T-cell (primary cell): ENCODE measurements at regions not wholly inside any gene's neighbourhood (a gene's known extent, or its start where the extent isn't known, plus 50 kb on each side); places are given as distances from the start of the nearest gene placed in this dataset.

Source experiments
- ATAC-seq, 4 experiments: fragments of 200-7000 bp in 3 of 4; fragments of 150-1000 bp in 1 of 4; cut with Tn5 transposase; replicated peaks in 1 of 4; 1 replicate in 3 of 4; 2 replicates in 1 of 4; pipeline ENCODE4 v1.10.0; 2021; ENCODE audit warnings: moderate library complexity in 3 of 4, mild to moderate bottlenecking in 2 of 4, moderate number of reproducible peaks in 1 of 4
- CTCF ChIA-PET, 2 donors: fragments of 300-600 bp; sonication (Branson Sonifier 250); formaldehyde crosslinking; loops; one replicate each; lab custom pipeline; 2022; ENCODE audit warnings: antibody characterized with exemption in 2 of 2; lab: Charles Lee
- POLR2A ChIA-PET, 2 donors: fragments of 300-600 bp; sonication (Branson Sonifier 250); formaldehyde crosslinking; loops; one replicate each; lab custom pipeline; 2022; ENCODE audit warnings: antibody characterized with exemption in 2 of 2; lab: Charles Lee
- DNase-seq, 35 experiments: peaks; one replicate each; pipeline versions ENCODE4 v3.0.0 to v3.0.0-alpha.2; 2013 to 2023
- H3K27ac ChIP-seq: one replicate; pipeline ENCODE4 v1.5.1; 2013; ENCODE audit warnings: low read length
- H3K27me3 ChIP-seq, 2 experiments: replicated peaks in 1 of 2; 1 replicate in 1 of 2; 2 replicates in 1 of 2; pipeline versions ENCODE4 v1.6.1 to v1.7.0; 2013; ENCODE audit warnings: low read length in 1 of 2, mixed read lengths in 1 of 2; ENCODE audit not compliant: control insufficient read depth in 2 of 2, insufficient read depth in 2 of 2; ENCODE audit errors: extremely low read depth in 1 of 2
- H3K36me3 ChIP-seq, 2 donors: 1 replicate in 1 of 2; 2 replicates in 1 of 2; pipeline versions ENCODE4 v1.6.1 to v1.7.0; 2013; ENCODE audit warnings: low read length in 1 of 2; ENCODE audit not compliant: control insufficient read depth in 2 of 2, insufficient read depth in 1 of 2; ENCODE audit errors: extremely low read depth in 1 of 2
- H3K4me1 ChIP-seq, 2 experiments: 1 replicate in 1 of 2; 2 replicates in 1 of 2; pipeline versions ENCODE4 v1.6.1 to v1.7.0; 2013; ENCODE audit warnings: low read length in 2 of 2, mixed read lengths in 1 of 2; ENCODE audit not compliant: insufficient read depth in 2 of 2, control insufficient read depth in 1 of 2; ENCODE audit errors: extremely low read depth in 1 of 2
- H3K4me3 ChIP-seq, 2 donors: 1 replicate in 1 of 2; 2 replicates in 1 of 2; pipeline versions ENCODE4 v1.5.1 to v1.7.0; 2013; ENCODE audit warnings: mild to moderate bottlenecking in 2 of 2, low read length in 1 of 2, moderate library complexity in 1 of 2; ENCODE audit not compliant: control insufficient read depth in 1 of 2; ENCODE audit errors: extremely low read depth in 1 of 2
- H3K9me3 ChIP-seq: 2 replicates; pipeline ENCODE4 v1.7.0; 2013
- H3K27ac Mint-ChIP-seq, 2 donors: one replicate each; pipeline ENCODE4 v1.8.0; 2020 to 2021; ENCODE audit warnings: mild to moderate bottlenecking in 2 of 2, mixed read lengths in 2 of 2
- H3K27me3 Mint-ChIP-seq, 2 donors: one replicate each; pipeline ENCODE4 v1.8.0; 2021 to 2022; ENCODE audit warnings: mixed read lengths in 2 of 2
- H3K36me3 Mint-ChIP-seq: one replicate; pipeline ENCODE4 v1.8.0; 2021; ENCODE audit warnings: mixed read lengths
- H3K4me1 Mint-ChIP-seq, 3 donors: one replicate each; pipeline ENCODE4 v1.8.0; 2020 to 2022; ENCODE audit warnings: mixed read lengths in 3 of 3, mild to moderate bottlenecking in 1 of 3
- H3K4me3 Mint-ChIP-seq, 3 donors: one replicate each; pipeline ENCODE4 v1.8.0; 2020 to 2022; ENCODE audit warnings: mild to moderate bottlenecking in 3 of 3, mixed read lengths in 3 of 3, moderate library complexity in 3 of 3
- H3K9me3 Mint-ChIP-seq, 3 donors: one replicate each; pipeline ENCODE4 v1.8.0; 2020 to 2022; ENCODE audit warnings: mixed read lengths in 3 of 3
- WGBS: methylation state at CpG from one replicate; pipeline ENCODE4 v1.1.5; 2013; ENCODE audit warnings: missing lambda C conversion rate; ENCODE audit not compliant: insufficient coverage; 5-methylcytosine and 5-hydroxymethylcytosine counted together

GRCh38 chr5:165277661-165278060 is 1772.2 kb downstream of the MAT2B start:
- no peak overlapping the region for H3K27ac ChIP-seq
- H3K4me3 ChIP-seq, result no peak overlapping the region
- H3K4me3 Mint-ChIP-seq, result no peak overlapping the region
- H3K9me3 Mint-ChIP-seq, result peaks cover 4 to 12% (median 5%) of the 10 kb centered on the region in 3 donors
- H3K36me3 ChIP-seq, result no peaks in the 10 kb centered on the region
- no peaks in the 10 kb centered on the region for H3K36me3 Mint-ChIP-seq
- no peaks in the 10 kb centered on the region for H3K4me1 Mint-ChIP-seq
- no peaks in the 10 kb centered on the region for H3K4me1 ChIP-seq
- POLR2A ChIA-PET, result interaction anchor here in 1 of 2 donors (0.7 kb wide), 1 partner anchor 1614 kb away, joined by 3 read pairs; no protein-coding TSS in a partner anchor
- no peaks in the 10 kb centered on the region for H3K9me3 ChIP-seq
- no peak for ATAC-seq
- no CpG with 5 or more reads among the region's 1 CpG for WGBS
- H3K27me3 ChIP-seq, result no peaks in the 10 kb centered on the region
- CTCF ChIA-PET, result interaction anchor here in 1 of 2 donors (0.6 kb wide), 1 partner anchor 18 kb away, joined by 3 read pairs; no protein-coding TSS in a partner anchor
- H3K27me3 Mint-ChIP-seq, result no peaks in the 10 kb centered on the region
- no peak overlapping the region for H3K27ac Mint-ChIP-seq
- no peak for DNase-seq

- Histone ChIP-seq H3K36me3 (no peaks in the 10 kb centered on the region), H3K9me3 (no peaks in the 10 kb centered on the region), H3K27me3 (no peaks in the 10 kb centered on the region), H3K27ac (no peak overlapping the region), H3K4me3 (no peak overlapping the region), H3K4me1 (no peaks in the 10 kb centered on the region)
- ATAC-seq, result no peak
- DNase-seq, result no peak
- H3K27me3 Mint-ChIP-seq, result no peaks in the 10 kb centered on the region
- H3K4me3 Mint-ChIP-seq, result no peak overlapping the region
- peaks cover 8 to 13% (median 8%) of the 10 kb centered on the region in 3 donors for H3K9me3 Mint-ChIP-seq
- H3K36me3 Mint-ChIP-seq, result no peaks in the 10 kb centered on the region
- H3K27ac Mint-ChIP-seq, result no peak overlapping the region
- POLR2A ChIA-PET, result interaction anchor here in 1 of 2 donors (0.6 kb wide), 1 partner anchor 36 kb away, joined by 3 read pairs; no protein-coding TSS in a partner anchor
- CTCF ChIA-PET, result no interaction called here
- WGBS, result no CpG with 5 or more reads among the region's 1 CpG
- H3K4me1 Mint-ChIP-seq, result no peaks in the 10 kb centered on the region
Measured at GRCh38 chr5:165282491-165282890, 1777.1 kb downstream of the MAT2B start.

GRCh38 chr5:165286692-165287091 is 1781.3 kb downstream of the MAT2B start:
- Histone ChIP-seq H3K27ac (no peak overlapping the region), H3K27me3 (no peaks in the 10 kb centered on the region), H3K36me3 (no peaks in the 10 kb centered on the region), H3K9me3 (no peaks in the 10 kb centered on the region), H3K4me1 (no peaks in the 10 kb centered on the region), H3K4me3 (no peak overlapping the region)
- Mint-ChIP-seq H3K4me3 (no peak overlapping the region), H3K4me1 (no peaks in the 10 kb centered on the region), H3K27me3 (no peaks in the 10 kb centered on the region), H3K36me3 (no peaks in the 10 kb centered on the region), H3K9me3 (peaks cover 4 to 20% (median 6%) of the 10 kb centered on the region in 3 donors), H3K27ac (no peak overlapping the region)
- ChIA-PET POLR2A (no interaction called here), CTCF (no interaction called here)
- DNase-seq (no peak), ATAC-seq (no peak)
- 58% methylated on average over 2 of the region's 2 CpGs for WGBS

DNA sequence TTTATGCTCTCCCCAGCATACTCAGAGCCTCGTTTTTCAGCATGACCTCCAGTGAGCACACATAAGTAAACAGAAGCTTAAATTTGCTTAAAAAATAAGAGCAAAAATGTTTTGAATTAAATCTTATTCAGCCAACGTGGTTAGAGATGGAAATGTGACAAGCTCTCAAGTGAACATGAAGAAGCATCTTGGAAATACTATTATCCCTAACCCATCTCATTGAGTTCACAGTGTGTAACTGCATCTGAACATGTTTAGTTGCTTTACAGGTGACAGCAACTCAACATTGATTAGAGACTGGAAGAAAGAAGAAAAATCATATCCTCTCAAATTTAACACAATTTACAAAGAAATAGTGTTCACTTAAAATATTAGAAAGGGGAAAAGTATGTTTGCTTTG is 1785.1 kb downstream of the MAT2B start:
- WGBS, result no CpG with 5 or more reads among the region's 2 CpGs
- no peaks in the 10 kb centered on the region for H3K4me1 ChIP-seq
- H3K36me3 ChIP-seq, result no peaks in the 10 kb centered on the region
- H3K27ac ChIP-seq, result no peak overlapping the region
- H3K4me3 ChIP-seq, result no peak overlapping the region
- no peak overlapping the region for H3K4me3 Mint-ChIP-seq
- H3K27me3 Mint-ChIP-seq, result no peaks in the 10 kb centered on the region
- no peak for ATAC-seq
- no peaks in the 10 kb centered on the region for H3K9me3 ChIP-seq
- H3K27me3 ChIP-seq, result no peaks in the 10 kb centered on the region
- no peak for DNase-seq
- POLR2A ChIA-PET, result interaction anchor here in 1 of 2 donors (0.5 kb wide), 1 partner anchor 798 kb away, joined by 5 read pairs; no protein-coding TSS in a partner anchor
- H3K36me3 Mint-ChIP-seq, result no peaks in the 10 kb centered on the region
- H3K9me3 Mint-ChIP-seq, result peaks cover 0 to 22% (median 2%) of the 10 kb centered on the region in 3 donors
- CTCF ChIA-PET, result no interaction called here
- H3K27ac Mint-ChIP-seq, result no peak overlapping the region
- no peaks in the 10 kb centered on the region for H3K4me1 Mint-ChIP-seq

DNA sequence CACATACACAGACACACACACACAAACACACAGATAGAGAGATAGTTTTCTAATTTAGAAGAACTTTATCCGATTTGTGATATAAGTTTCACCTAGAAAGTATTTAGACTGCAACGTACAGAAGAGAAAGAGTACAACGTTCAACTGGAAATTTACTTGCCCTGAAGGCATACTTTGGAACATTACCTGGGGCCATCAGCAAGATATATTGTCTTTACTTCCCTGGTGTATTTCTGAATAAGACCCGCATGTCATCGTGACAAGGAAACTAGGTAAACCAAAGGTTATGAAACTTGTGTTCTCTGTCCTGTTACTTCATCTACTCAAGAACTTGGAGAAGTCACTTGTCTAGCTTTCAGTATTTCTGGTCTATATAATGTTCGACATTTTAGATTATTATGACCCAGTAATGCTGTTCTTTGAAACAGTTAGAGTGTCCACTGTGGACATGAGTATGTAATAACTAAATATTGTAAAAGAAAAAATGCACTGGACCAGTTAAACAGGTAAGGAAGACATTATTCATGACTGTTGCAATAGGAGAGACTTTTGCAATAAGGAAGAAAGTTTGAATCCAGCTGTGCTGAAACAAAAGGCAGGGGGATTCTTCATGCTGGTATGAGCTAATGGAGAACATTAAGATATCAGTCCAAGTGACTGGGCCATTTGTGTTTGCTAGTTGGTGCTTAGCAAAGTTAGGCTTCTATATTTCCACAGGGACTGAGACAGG is 1791.1 kb downstream of the MAT2B start:
- no peaks in the 10 kb centered on the region for H3K36me3 ChIP-seq
- Mint-ChIP-seq H3K27ac (no peak overlapping the region), H3K4me1 (no peaks in the 10 kb centered on the region), H3K4me3 (no peak overlapping the region), H3K36me3 (no peaks in the 10 kb centered on the region), H3K27me3 (no peaks in the 10 kb centered on the region), H3K9me3 (peaks cover 0 to 14% (median 0%) of the 10 kb centered on the region in 3 donors)
- H3K27ac ChIP-seq, result no peak overlapping the region
- ATAC-seq, result no peak
- WGBS, result 95% methylated on average over 4 of the region's 6 CpGs
- ChIA-PET CTCF (no interaction called here), POLR2A (no interaction called here)
- no peaks in the 10 kb centered on the region for H3K4me1 ChIP-seq
- DNase-seq, result no peak
- H3K9me3 ChIP-seq, result no peaks in the 10 kb centered on the region
- H3K27me3 ChIP-seq, result no peaks in the 10 kb centered on the region
- no peak overlapping the region for H3K4me3 ChIP-seq

GRCh38 chr5:165304193-165304827 is 1798.9 kb downstream of the MAT2B start:
- no peak for DNase-seq
- Histone ChIP-seq H3K36me3 (no peaks in the 10 kb centered on the region), H3K27ac (no peak overlapping the region), H3K4me1 (no peaks in the 10 kb centered on the region), H3K4me3 (no peak overlapping the region), H3K9me3 (no peaks in the 10 kb centered on the region), H3K27me3 (no peaks in the 10 kb centered on the region)
- no peak overlapping the region for H3K27ac Mint-ChIP-seq
- WGBS, result 93% methylated on average over 3 of the region's 6 CpGs
- no peak overlapping the region for H3K4me3 Mint-ChIP-seq
- H3K4me1 Mint-ChIP-seq, result no peaks in the 10 kb centered on the region
- ATAC-seq, result no peak
- no peaks in the 10 kb centered on the region for H3K36me3 Mint-ChIP-seq
- ChIA-PET CTCF (no interaction called here), POLR2A (no interaction called here)
- H3K27me3 Mint-ChIP-seq, result no peaks in the 10 kb centered on the region
- peaks cover 0 to 7% (median 4%) of the 10 kb centered on the region in 3 donors for H3K9me3 Mint-ChIP-seq
